Ovary (tissue), 7 donors: ENCODE measurements at regions not wholly inside any gene's neighbourhood (a gene's known extent, or its start where the extent isn't known, plus 50 kb on each side); places are given as distances from the start of the nearest gene placed in this dataset.

Experiments
- DNase-seq, 5 donors: peaks; one replicate each; pipeline ENCODE4 v3.0.0-alpha.2; 2019 to 2020
- H3K27ac ChIP-seq, 2 donors: fragments of 200-600 bp; one replicate each; pipeline versions ENCODE4 v1.5.1 to v1.8.0; 2019 to 2022
- H3K27me3 ChIP-seq: fragments of 200-600 bp; one replicate; pipeline ENCODE4 v1.8.0; 2022
- H3K36me3 ChIP-seq: fragments of 200-600 bp; sonication (generic); one replicate; pipeline ENCODE4 v1.5.1; 2019
- H3K4me1 ChIP-seq: one replicate; pipeline ENCODE4 v1.8.1; 2013; ENCODE audit warnings: mild to moderate bottlenecking, moderate library complexity; ENCODE audit not compliant: insufficient read depth
- H3K4me3 ChIP-seq: fragments of 200-600 bp; sonication (generic); one replicate; pipeline ENCODE4 v1.5.1; 2017
- H3K9me3 ChIP-seq, 2 donors: fragments of 200-600 bp in 1 of 2; sonication (generic) in 1 of 2; one replicate each; pipeline versions ENCODE4 v1.5.1 to v1.8.1; 2013 to 2019; ENCODE audit warnings: mild to moderate bottlenecking in 1 of 2, moderate library complexity in 1 of 2
- EP300 ChIP-seq: sonication (generic); formaldehyde crosslinking; IDR thresholded peaks from one replicate; pipeline ENCODE4 v1.6.1; 2017; ENCODE audit warnings: antibody characterized with exemption
- POLR2A ChIP-seq: fragments of 450-650 bp; IDR thresholded peaks from one replicate; pipeline ENCODE4 v1.6.1; 2017; ENCODE audit warnings: antibody characterized with exemption, mild to moderate bottlenecking, moderate library complexity
- WGBS, 3 donors: extraction: QIAGEN DNeasy Blood & Tissue Kit in 1 of 3; methylation state at CpG; one replicate each; pipeline versions ENCODE4 v1.1.5 to v1.1.7; 2013 to 2017; 5-methylcytosine and 5-hydroxymethylcytosine counted together
- intact Hi-C, 4 donors: fragments of 100-400 bp; cut with DNase I; formaldehyde crosslinking; loops; one replicate each; pipeline versions ENCODE4 v1.11.0 to v1.15.1; 2022 to 2023
- TF ChIP-seq, protein P1 (sequence below), 3 donors: fragments of 450-650 bp in 2 of 3; fragments of 200-600 bp in 1 of 3; IDR thresholded peaks; one replicate each; pipeline versions ENCODE4 v1.5.1 to v1.8.0; 2016 to 2022; ENCODE audit warnings: antibody characterized with exemption in 3 of 3, mild to moderate bottlenecking in 1 of 3
- donor health status: DM: no; HTN: no; CAD: no; lungs with moderate emphysema.
- donor health status: DM: no; HTN: no; CAD: no.
- donor health status: Bipolar disorder and iron deficiency.
- donor health status: DM: no; HTN: no; CAD: no.
- donor health status: DM: yes; HTN: yes; CAD: no.

DNA sequence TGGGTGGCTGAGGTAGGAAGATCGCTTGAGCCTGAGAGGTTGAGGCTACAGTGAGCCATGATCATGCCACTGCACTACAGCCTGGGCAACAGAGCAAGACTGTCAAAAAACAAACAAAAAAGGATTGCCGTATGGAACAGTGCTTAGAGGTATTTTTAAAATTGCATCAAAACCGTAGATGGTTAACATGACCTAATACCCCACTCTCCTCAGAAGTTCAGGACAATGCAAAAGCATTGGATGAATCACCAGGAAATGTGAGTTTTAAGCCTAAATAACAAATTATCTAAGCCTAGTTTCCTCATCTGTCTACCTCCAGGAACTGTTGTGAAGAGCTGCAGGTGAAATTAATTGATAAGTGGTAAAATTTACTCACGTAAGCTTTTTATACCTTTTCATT is 123.8 kb upstream of the ID4 start:
- no peak for DNase-seq
- H3K27ac ChIP-seq: no peak overlapping the region
- H3K27me3 ChIP-seq: no peaks in the 10 kb centered on the region
- H3K36me3 ChIP-seq: no peaks in the 10 kb centered on the region
- WGBS, 3 donors: 90 to 95% (median 91%) methylated on average over 4 of the region's 4 CpGs
- H3K4me3 ChIP-seq: no peak overlapping the region
- intact Hi-C loops: no loop called here
- TF ChIP-seq, protein P1, sequence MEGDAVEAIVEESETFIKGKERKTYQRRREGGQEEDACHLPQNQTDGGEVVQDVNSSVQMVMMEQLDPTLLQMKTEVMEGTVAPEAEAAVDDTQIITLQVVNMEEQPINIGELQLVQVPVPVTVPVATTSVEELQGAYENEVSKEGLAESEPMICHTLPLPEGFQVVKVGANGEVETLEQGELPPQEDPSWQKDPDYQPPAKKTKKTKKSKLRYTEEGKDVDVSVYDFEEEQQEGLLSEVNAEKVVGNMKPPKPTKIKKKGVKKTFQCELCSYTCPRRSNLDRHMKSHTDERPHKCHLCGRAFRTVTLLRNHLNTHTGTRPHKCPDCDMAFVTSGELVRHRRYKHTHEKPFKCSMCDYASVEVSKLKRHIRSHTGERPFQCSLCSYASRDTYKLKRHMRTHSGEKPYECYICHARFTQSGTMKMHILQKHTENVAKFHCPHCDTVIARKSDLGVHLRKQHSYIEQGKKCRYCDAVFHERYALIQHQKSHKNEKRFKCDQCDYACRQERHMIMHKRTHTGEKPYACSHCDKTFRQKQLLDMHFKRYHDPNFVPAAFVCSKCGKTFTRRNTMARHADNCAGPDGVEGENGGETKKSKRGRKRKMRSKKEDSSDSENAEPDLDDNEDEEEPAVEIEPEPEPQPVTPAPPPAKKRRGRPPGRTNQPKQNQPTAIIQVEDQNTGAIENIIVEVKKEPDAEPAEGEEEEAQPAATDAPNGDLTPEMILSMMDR (IDR thresholded peaks at IDR 0.05): no peak
- TF ChIP-seq POLR2A (no peak), EP300 (no peak)
- no peaks in the 10 kb centered on the region for H3K9me3 ChIP-seq
- H3K4me1 ChIP-seq: no peaks in the 10 kb centered on the region

DNA sequence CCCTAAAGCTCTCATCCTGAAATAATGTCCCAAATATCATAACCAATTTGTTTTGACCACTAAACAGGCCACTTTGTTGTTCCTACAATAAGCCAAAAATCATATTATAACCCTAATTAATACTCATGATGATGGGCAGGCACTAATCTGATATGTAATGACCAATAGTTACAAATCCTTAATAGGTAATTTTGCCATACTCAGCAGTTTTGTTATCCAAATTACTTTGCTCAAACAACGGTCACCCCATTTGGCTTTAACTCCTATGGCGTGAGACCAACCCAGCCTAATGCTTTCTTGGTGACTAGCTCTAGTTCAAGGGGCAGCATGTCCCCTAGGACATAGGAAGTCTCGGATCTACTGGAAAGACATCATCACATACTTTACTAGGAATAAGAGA is 123.2 kb upstream of the ID4 start:
- H3K4me3 ChIP-seq: no peak overlapping the region
- H3K9me3 ChIP-seq: no peaks in the 10 kb centered on the region
- TF ChIP-seq, protein P1 (IDR thresholded peaks at IDR 0.05): no peak
- TF ChIP-seq POLR2A (no peak), EP300 (no peak)
- no peak overlapping the region for H3K27ac ChIP-seq
- H3K27me3 ChIP-seq: no peaks in the 10 kb centered on the region
- DNase-seq: no peak
- no peaks in the 10 kb centered on the region for H3K4me1 ChIP-seq
- no peaks in the 10 kb centered on the region for H3K36me3 ChIP-seq
- WGBS, 3 donors: 76 to 80% (median 79%) methylated on average over 3 of the region's 3 CpGs
- intact Hi-C loops: no loop called here

DNA sequence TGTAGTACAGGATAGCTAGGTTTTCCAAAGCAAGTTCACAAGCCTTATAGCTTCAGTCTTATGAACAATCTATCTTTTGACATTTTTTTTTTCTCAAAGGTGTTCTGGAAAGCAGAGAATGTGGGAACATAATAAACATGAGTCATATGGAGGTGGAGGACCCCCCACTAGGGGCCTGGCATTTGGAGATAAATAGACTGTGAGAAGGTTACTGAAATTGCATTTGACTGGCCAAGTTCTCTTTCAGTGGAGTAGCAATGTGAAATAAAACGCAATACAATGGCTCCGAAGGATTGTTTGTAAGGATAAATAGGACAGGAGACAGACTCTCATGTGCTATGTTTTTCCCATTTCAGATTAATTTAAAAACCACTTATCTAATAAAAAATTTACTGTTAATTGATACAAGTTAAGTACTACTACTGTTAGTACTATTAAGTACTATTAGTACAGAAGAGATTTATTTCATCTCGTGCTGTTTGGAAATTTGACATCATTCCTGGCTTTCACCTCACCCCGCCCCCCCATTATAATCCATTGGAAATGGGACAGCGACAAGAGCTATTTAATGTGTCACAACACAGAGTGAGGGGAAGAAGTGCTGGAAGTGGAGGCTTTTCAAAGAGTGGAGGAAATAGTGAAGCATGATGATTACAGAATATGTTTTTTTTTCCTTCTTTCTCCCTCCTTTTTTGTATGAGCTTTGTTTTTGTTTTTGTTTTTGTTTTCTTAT is 122.6 kb upstream of the ID4 start:
- no peak overlapping the region for H3K27ac ChIP-seq
- no peaks in the 10 kb centered on the region for H3K36me3 ChIP-seq
- intact Hi-C loops: no loop called here
- TF ChIP-seq EP300 (no peak), POLR2A (no peak)
- TF ChIP-seq, protein P1 (IDR thresholded peaks at IDR 0.05): no peak
- H3K9me3 ChIP-seq: no peaks in the 10 kb centered on the region
- WGBS, 3 donors: 77 to 80% (median 80%) methylated on average over 5 of the region's 5 CpGs
- no peak for DNase-seq
- H3K4me1 ChIP-seq: peaks cover under 1% of the 10 kb centered on the region
- H3K27me3 ChIP-seq: no peaks in the 10 kb centered on the region
- H3K4me3 ChIP-seq: no peak overlapping the region

DNA sequence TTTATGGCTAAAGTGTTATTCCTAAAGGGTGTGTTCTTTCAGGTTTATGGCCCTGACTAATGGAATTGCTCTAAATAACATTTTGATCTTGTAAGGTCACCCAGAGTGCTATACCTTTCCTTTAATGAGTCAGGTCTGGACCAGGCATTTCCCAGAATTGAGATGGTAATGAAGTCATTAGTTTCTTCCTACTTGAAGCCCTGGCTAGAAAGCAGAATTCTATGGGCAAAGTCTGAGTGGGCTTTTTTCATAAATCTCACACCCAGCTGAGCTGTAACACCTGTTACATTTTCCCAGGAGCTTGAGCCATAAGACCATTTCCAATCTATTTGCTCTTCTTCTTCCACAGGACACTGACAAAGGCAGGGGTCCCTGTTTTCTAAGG is 122.0 kb upstream of the ID4 start:
- H3K27ac ChIP-seq: no peak overlapping the region
- intact Hi-C loops: no loop called here
- no peaks in the 10 kb centered on the region for H3K9me3 ChIP-seq

More for the DNA sequence above, 122.0 kb upstream of the ID4 start:
- no peaks in the 10 kb centered on the region for H3K27me3 ChIP-seq
- no peak for TF ChIP-seq POLR2A
- TF ChIP-seq EP300: no peak
- TF ChIP-seq, protein P1 (IDR thresholded peaks at IDR 0.05): no peak
- H3K36me3 ChIP-seq: no peaks in the 10 kb centered on the region
- H3K4me3 ChIP-seq: no peak overlapping the region
- H3K4me1 ChIP-seq: peaks cover 4% of the 10 kb centered on the region
- no peak for DNase-seq
